GM20000 (cell line): ENCODE measurements at regions not wholly inside any gene's neighbourhood (a gene's known extent, or its start where the extent isn't known, plus 50 kb on each side); places are given as distances from the start of the nearest gene placed in this dataset.

Source experiments
- DNase-seq: peaks from one replicate; pipeline ENCODE4 v3.0.0; 2012; ENCODE audit warnings: low spot score
- CTCF ChIP-seq: IDR thresholded peaks from 2 replicates; pipeline ENCODE4 v1.5.1; 2012; ENCODE audit warnings: mild to moderate bottlenecking, control low read depth; ENCODE audit errors: extremely low read depth, missing control alignments

DNA sequence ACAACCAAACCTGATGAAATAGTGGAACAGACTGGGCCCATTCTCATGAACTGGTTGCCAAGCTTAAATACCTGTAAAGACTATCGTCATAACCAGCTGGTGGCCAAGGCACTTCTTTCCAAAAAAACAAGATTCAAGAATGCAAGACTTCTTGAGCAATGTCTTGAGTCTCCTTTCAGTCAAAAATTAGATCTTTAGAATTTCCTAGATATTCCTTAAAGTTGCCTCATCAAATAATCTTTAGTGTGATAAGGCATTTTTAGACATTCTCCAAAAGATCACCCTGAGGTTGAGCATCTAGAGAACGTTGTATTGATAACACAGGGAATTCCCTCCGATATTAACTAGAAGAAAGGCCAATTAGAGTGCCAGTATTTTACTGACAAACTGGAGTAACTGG, 236.4 kb upstream of the MEX3C start:
- no peak for DNase-seq
- TF ChIP-seq CTCF: no peak

DNA sequence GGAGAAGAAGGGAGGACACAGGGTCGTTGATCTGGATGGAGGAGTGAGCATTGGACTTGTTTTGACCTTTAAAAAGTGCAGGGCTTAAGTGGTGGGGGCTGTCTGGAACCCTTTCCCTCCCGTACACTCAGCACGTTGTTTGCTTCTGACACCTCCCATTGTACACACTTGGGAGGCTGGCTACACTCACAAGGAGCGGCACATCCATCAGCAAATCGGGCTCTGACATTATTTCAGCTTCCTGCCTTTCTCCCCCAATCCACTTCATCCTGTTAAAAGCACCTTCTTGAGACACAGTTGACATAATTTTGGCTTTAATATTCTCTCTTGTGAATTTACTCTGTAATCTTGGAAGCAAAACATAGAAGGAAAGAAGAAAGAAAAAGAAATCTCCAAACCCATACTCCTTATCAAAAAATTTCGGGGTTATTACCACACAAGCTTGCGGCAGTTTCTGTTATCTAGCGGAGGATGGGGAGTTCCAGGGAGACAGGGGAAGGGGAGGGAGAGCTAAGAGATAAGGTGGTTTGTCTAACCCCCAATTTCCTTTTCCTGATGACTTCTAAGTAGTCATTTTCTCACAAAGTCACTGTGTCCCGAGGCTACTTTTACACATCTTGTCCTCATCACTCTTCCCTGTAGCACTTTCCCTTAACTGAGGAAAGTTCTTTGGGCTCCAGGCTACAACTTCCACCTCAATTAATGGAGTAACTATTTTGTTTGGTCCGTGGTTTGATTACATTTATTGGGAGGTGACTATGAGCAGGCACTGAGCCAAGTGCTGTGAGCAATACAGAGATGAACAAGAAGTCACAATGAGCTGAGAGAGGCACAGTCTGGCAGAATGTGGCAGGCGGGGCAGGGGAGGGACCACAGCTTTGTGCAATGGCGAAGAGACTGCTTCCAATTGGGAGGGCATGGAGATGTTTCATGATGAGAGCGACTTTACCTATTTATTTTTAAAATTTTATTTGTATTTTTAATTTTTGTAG, 240.1 kb upstream of the MEX3C start:
- no peak for DNase-seq
- no peak for TF ChIP-seq CTCF

DNA sequence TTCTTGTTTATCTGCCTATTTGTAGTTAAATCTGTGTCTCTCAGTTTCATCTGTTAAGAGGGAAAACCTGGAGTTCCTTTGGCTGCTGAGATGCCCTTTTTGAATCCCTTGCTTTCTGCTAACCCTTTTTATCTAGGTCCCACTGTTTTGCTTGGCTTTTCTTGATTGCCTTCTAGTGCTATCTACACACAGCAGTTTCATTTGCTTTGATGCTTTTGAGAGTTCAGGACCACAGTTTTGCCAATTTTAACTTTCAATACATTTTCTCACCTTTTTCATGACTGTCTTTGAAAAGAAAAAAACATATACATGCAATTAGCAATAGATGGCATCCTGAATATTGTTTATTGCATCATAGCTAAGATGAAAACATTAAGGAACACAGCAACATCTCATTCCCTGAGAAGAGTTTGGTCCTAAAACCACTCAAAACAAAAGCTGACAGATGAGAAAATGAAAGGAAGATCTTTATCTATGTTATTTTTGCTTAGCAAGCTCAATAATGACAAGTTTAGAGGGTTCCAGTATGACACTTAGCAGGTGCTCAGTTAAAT, 241.4 kb upstream of the MEX3C start:
- no peak for DNase-seq
- TF ChIP-seq CTCF: no peak

DNA sequence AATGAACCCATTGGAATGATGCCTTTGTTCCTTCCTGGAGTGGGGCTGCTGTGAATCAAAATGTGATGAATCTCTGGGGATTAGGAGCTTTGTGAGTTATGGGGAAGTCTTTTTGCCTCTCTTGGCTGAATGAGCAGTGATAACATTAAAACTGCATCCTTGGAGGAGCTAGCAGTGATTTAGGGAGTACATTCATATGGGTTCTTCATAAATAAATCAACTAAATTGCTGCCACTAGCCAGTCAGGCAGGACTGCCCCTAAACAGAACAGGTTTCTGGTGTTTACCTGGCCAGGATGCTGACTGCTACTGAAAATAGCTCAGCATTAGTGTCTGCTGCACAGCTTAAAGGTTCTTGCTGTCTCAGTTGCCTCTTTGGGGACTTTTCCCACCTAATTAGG, 244.5 kb upstream of the MEX3C start:
- no peak for DNase-seq
- TF ChIP-seq CTCF: no peak

GRCh38 chr18:51446571-51447210, 249.2 kb upstream of the MEX3C start:
- no peak for DNase-seq
- no peak for TF ChIP-seq CTCF

DNA sequence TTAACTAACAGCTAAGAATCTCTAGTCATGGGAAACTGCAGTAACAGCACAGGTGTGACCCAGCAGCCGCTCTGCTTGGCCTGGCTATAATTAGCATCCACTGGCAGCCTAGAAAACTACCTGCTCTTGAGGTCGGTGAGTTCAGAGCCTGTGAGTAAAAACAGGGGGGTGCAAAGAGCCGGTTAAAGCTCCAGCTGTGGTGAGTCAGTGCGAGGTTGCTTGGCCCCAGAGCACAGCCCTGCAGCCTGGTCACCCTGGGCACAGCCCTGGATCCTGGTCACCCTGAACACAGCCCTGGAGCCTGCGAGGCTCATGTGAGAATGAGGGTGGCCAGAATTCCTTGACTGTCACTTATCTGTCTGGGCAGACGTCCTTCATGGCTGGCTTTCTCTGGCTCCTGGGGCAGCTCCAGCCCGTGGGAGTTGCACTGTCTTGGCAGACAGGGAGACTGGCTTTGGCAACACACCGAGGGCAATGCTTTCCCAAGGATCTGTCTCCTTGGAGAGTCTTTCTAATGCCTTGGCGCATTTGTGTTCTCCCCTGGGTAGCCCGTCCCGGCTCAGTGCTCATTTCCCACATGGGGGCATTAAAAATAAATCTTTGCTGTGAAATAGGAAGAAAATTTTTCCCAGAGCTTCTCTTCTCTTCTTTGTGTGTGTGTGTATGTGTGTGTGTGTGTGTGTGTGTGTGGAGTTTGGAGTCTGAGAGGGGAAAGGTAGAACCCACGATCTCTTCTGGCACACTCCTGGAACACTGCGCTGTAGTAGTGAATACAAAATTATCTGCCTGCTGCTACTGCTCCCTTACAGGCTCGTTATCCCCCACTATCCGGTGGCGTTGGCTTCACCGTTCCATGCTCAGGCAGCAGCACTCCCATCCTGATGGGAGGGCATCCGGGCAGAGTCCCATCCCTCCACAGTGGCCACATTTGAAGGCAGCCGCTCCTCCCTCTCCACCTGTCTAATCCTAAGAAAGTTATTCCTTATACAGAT, 250.2 kb upstream of the MEX3C start:
- DNase-seq: no peak
- no peak for TF ChIP-seq CTCF
